ENCODE measurements at regions not wholly inside any gene's neighbourhood (a gene's known extent, or its start where the extent isn't known, plus 50 kb on each side); places are given as distances from the start of the nearest gene placed in this dataset.

GRCh38 chr10:116792817-116793216 is 50.5 kb upstream of the HSPA12A start:
- no peak for DNase-seq (ENCODE audit: low read depth in 4 of 4, low spot score in 3 of 4)

GRCh38 chr10:116796469-116796868 is 52.8 kb upstream of the ENO4 start:
- DNase-seq (ENCODE audit: low read depth in 4 of 4, low spot score in 3 of 4), result no peak

- DNase-seq (ENCODE audit: low read depth in 4 of 4, low spot score in 3 of 4), result peak; percentile 45 to 77 (median 70)
Measured at GRCh38 chr10:116796910-116797513, 52.3 kb upstream of the ENO4 start.

- DNase-seq (ENCODE audit: low read depth in 4 of 4, low spot score in 3 of 4), result no peak
Measured at GRCh38 chr10:116798859-116799258, 50.4 kb upstream of the ENO4 start.

Data from right renal pelvis (tissue), 4 donors.